BE2C (cell line): ENCODE measurements at regions not wholly inside any gene's neighbourhood (a gene's known extent, or its start where the extent isn't known, plus 50 kb on each side); places are given as distances from the start of the nearest gene placed in this dataset.

Experiments used
- DNase-seq: peaks from one replicate; pipeline ENCODE4 v3.0.0-alpha.2; 2020
- H3K27me3 ChIP-seq: fragments of 250-450 bp; sonication (Bioruptor Pico); 2 replicates; pipeline ENCODE4 v1.5.1; 2020; ENCODE audit warnings: mild to moderate bottlenecking
- H3K36me3 ChIP-seq: fragments of 250-450 bp; sonication (Bioruptor Pico); 2 replicates; pipeline ENCODE4 v1.5.1; 2020; ENCODE audit warnings: mild to moderate bottlenecking
- H3K4me1 ChIP-seq: fragments of 250-450 bp; sonication (Bioruptor Pico); 2 replicates; pipeline ENCODE4 v1.5.1; 2020
- H3K4me3 ChIP-seq: 2 replicates; pipeline ENCODE4 v1.5.1; 2011; ENCODE audit warnings: low read depth, low read length
- H3K9me3 ChIP-seq: fragments of 250-450 bp; sonication (Bioruptor Pico); 2 replicates; pipeline ENCODE4 v1.5.1; 2020
- CTCF ChIP-seq: IDR thresholded peaks from 2 replicates; pipeline ENCODE4 v1.5.1; 2012; ENCODE audit warnings: mild to moderate bottlenecking, low read depth, low read length

- Histone ChIP-seq H3K4me1 (no peaks in the 10 kb centered on the region), H3K36me3 (no peaks in the 10 kb centered on the region), H3K27me3 (peaks cover 3% of the 10 kb centered on the region; the same call in 1 of the 2 replicates), H3K9me3 (no peaks in the 10 kb centered on the region), H3K4me3 (no peak overlapping the region)
- TF ChIP-seq CTCF = no peak
- DNase-seq = no peak
Observed at GRCh38 chr1:214715126-214715525, 112.1 kb downstream of the CENPF start.

- no peak overlapping the region for H3K4me3 ChIP-seq
- no peaks in the 10 kb centered on the region for H3K4me1 ChIP-seq
- TF ChIP-seq CTCF = no peak
- no peaks in the 10 kb centered on the region for H3K9me3 ChIP-seq
- H3K27me3 ChIP-seq = peaks cover 3% of the 10 kb centered on the region; the same call in 1 of the 2 replicates
- no peaks in the 10 kb centered on the region for H3K36me3 ChIP-seq
- no peak for DNase-seq
Observed at GRCh38 chr1:214717351-214717750, 114.4 kb downstream of the CENPF start.

- no peak overlapping the region for H3K4me3 ChIP-seq
- H3K9me3 ChIP-seq = no peaks in the 10 kb centered on the region
- H3K27me3 ChIP-seq = peaks cover 3% of the 10 kb centered on the region; the same call in 1 of the 2 replicates
- TF ChIP-seq CTCF = no peak
- no peak for DNase-seq
- no peaks in the 10 kb centered on the region for H3K4me1 ChIP-seq
- H3K36me3 ChIP-seq = no peaks in the 10 kb centered on the region
Observed at GRCh38 chr1:214718724-214719123, 115.7 kb downstream of the CENPF start.

- Histone ChIP-seq H3K27me3 (peaks cover 3% of the 10 kb centered on the region; the same call in 1 of the 2 replicates), H3K4me1 (no peaks in the 10 kb centered on the region), H3K4me3 (no peak overlapping the region), H3K9me3 (no peaks in the 10 kb centered on the region), H3K36me3 (no peaks in the 10 kb centered on the region)
- TF ChIP-seq CTCF = peak; percentile 25; the same call in 1 of the 2 replicates
- DNase-seq = no peak
Observed at GRCh38 chr1:214719207-214719606, 116.2 kb downstream of the CENPF start.

GRCh38 chr1:214720561-214720960, 117.6 kb downstream of the CENPF start:
- Histone ChIP-seq H3K9me3 (no peaks in the 10 kb centered on the region), H3K4me3 (no peak overlapping the region), H3K4me1 (no peaks in the 10 kb centered on the region), H3K36me3 (no peaks in the 10 kb centered on the region), H3K27me3 (peaks cover 3% of the 10 kb centered on the region; the same call in 1 of the 2 replicates)
- TF ChIP-seq CTCF = no peak
- DNase-seq = no peak

GRCh38 chr1:214727274-214727673, 124.3 kb downstream of the CENPF start:
- Histone ChIP-seq H3K9me3 (no peaks in the 10 kb centered on the region), H3K27me3 (no peaks in the 10 kb centered on the region), H3K4me3 (no peak overlapping the region), H3K36me3 (no peaks in the 10 kb centered on the region), H3K4me1 (no peaks in the 10 kb centered on the region)
- no peak for DNase-seq
- no peak for TF ChIP-seq CTCF
